ENCODE measurements at regions not wholly inside any gene's neighbourhood (a gene's known extent, or its start where the extent isn't known, plus 50 kb on each side); places are given as distances from the start of the nearest gene placed in this dataset.

DNA sequence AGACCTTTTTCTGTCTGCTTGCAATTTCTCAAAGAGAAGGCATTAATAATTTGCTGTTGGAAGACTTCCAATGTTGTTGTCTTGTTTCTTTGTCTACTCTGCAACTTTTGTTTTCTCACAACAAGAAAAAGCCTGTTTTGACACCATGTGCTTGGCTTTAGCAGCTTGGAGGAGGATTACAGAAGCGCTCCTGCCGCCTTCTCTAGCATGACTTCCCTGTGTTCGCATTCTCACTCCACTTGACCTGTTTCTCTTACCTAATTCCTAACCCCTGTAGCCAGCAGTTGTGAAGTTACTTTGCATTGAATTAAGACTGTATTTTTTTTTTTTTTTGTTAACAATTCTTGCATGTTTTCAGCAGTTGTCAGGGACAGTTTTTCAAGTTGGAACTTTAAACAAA is 235.3 kb upstream of the GOLIM4 start:
- TF ChIP-seq, protein P1, sequence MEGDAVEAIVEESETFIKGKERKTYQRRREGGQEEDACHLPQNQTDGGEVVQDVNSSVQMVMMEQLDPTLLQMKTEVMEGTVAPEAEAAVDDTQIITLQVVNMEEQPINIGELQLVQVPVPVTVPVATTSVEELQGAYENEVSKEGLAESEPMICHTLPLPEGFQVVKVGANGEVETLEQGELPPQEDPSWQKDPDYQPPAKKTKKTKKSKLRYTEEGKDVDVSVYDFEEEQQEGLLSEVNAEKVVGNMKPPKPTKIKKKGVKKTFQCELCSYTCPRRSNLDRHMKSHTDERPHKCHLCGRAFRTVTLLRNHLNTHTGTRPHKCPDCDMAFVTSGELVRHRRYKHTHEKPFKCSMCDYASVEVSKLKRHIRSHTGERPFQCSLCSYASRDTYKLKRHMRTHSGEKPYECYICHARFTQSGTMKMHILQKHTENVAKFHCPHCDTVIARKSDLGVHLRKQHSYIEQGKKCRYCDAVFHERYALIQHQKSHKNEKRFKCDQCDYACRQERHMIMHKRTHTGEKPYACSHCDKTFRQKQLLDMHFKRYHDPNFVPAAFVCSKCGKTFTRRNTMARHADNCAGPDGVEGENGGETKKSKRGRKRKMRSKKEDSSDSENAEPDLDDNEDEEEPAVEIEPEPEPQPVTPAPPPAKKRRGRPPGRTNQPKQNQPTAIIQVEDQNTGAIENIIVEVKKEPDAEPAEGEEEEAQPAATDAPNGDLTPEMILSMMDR (IDR thresholded peaks at IDR 0.05), result no peak
- no peak for TF ChIP-seq POLR2AphosphoS5 (IDR thresholded peaks at IDR 0.05)
- TF ChIP-seq POLR2A (IDR thresholded peaks at IDR 0.05), result no peak
- TF ChIP-seq EP300 (IDR thresholded peaks at IDR 0.05), result no peak
- Histone ChIP-seq H3K27me3 (no peaks in the 10 kb centered on the region), H3K9me3 (no peaks in the 10 kb centered on the region), H3K4me1 (no peaks in the 10 kb centered on the region), H3K27ac (no peak overlapping the region), H3K36me3 (no peaks in the 10 kb centered on the region), H3K4me3 (no peak overlapping the region)
- 63 to 89% methylated on average over 3 of the region's 3 CpGs for WGBS, 2 donors
- DNase-seq (no peak), ATAC-seq (ENCODE audit: low FRiP score in 2 of 2) (no peak)

DNA sequence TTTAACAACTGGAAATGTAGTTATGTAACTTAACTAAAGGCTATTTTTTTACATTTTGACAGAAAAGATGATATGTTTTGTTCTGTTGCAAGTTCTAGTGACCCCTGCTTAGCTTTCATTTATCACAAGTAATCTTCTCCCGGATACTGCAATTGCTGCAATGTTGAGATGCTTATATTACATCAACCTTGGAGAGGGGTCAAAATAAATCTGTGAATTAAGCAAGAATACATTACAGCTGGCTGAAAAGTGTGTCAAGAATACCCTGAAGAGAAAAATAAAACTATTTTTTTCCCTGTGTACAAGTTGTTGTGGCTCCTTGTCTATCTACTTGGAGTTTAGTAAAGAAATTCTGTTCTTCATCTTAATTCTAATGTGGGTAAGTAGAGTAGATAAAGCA is 232.1 kb upstream of the GOLIM4 start:
- Histone ChIP-seq H3K27ac (no peak overlapping the region), H3K4me1 (no peaks in the 10 kb centered on the region), H3K9me3 (no peaks in the 10 kb centered on the region), H3K36me3 (no peaks in the 10 kb centered on the region), H3K4me3 (no peak overlapping the region), H3K27me3 (no peaks in the 10 kb centered on the region)
- DNase-seq (no peak), ATAC-seq (ENCODE audit: low FRiP score in 2 of 2) (no peak)
- TF ChIP-seq, protein P1 (IDR thresholded peaks at IDR 0.05), result no peak
- TF ChIP-seq POLR2A (IDR thresholded peaks at IDR 0.05) (no peak), EP300 (IDR thresholded peaks at IDR 0.05) (no peak), POLR2AphosphoS5 (IDR thresholded peaks at IDR 0.05) (no peak)
- WGBS, 2 donors, result 58 to 67% methylated on average over 1 of the region's 1 CpG

DNA sequence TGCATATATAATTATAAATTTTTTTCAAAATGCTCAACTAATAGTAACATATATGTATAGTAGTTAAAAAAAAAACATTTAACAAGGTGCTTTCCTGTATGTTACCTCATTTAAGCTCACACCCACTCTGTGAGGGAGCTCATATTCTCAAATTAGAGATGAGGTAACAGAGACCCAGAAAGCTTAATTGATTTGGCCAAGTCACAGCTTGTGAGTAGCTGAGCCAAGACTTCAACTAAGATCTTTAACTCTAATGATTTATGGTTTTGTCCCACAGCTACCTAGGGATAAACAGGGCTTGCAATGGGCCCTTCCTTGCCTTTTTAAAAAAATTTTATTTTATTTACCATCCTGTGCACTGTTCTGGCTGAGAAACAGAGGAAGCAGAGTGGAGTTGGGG is 230.0 kb upstream of the GOLIM4 start:
- DNase-seq, result no peak

DNA sequence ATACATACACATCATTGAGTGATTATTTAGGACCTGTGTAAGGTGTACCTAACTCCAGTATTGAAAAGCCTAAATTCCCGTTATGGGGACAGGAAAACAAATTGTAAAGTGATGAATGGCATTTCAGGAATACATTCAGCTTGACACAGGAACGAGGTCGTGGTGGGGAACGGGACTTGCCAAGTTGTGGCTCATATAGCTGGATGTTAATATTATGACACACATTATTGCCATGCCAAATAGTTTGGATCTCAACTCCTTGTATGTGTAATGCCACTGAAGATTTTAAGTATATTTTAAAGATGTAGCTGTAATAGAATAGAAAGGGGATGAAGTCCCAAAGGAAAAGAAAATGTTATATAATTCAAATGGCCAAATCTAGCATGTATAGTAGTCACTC is 227.2 kb upstream of the GOLIM4 start:
- H3K4me3 ChIP-seq, result no peak overlapping the region
- no peaks in the 10 kb centered on the region for H3K4me1 ChIP-seq
- no peak overlapping the region for H3K27ac ChIP-seq
- TF ChIP-seq POLR2A (IDR thresholded peaks at IDR 0.05) (no peak), POLR2AphosphoS5 (IDR thresholded peaks at IDR 0.05) (no peak), EP300 (IDR thresholded peaks at IDR 0.05) (no peak)
- TF ChIP-seq, protein P1 (IDR thresholded peaks at IDR 0.05), result no peak
- WGBS, 2 donors, result 44 to 58% methylated on average over 4 of the region's 4 CpGs
- no peaks in the 10 kb centered on the region for H3K9me3 ChIP-seq
- DNase-seq, result no peak
- no peaks in the 10 kb centered on the region for H3K36me3 ChIP-seq
- H3K27me3 ChIP-seq, result no peaks in the 10 kb centered on the region
- ATAC-seq (ENCODE audit: low FRiP score in 2 of 2), result no peak

More for the DNA sequence above, 230.0 kb upstream of the GOLIM4 start:
- ATAC-seq (ENCODE audit: low FRiP score in 2 of 2), result no peak
- no peak overlapping the region for H3K27ac ChIP-seq
- no peaks in the 10 kb centered on the region for H3K9me3 ChIP-seq
- H3K4me1 ChIP-seq, result no peaks in the 10 kb centered on the region
- H3K27me3 ChIP-seq, result no peaks in the 10 kb centered on the region
- no peaks in the 10 kb centered on the region for H3K36me3 ChIP-seq
- H3K4me3 ChIP-seq, result no peak overlapping the region
- TF ChIP-seq, protein P1 (IDR thresholded peaks at IDR 0.05), result no peak
- TF ChIP-seq POLR2A (IDR thresholded peaks at IDR 0.05), result no peak
- TF ChIP-seq EP300 (IDR thresholded peaks at IDR 0.05), result no peak
- no peak for TF ChIP-seq POLR2AphosphoS5 (IDR thresholded peaks at IDR 0.05)

DNA sequence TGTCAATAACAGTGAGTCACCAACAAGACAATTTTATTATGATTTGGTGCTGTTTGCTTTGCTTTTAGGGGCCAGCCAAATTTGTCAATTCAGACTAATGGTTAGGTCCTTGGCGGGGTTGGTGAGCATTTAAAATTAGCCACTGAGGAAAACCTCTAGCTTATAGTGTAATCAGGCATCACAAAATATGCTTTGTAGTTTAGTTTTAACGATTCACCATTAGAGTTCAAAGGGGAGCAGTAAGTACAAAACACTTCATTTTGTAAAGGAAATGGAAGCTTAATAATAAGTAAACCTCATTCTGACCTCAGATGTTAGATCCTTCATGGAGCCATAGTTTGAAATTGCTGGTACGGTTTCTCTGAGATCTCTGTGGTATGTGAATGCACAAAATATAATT is 218.4 kb upstream of the GOLIM4 start:
- no peak for ATAC-seq (ENCODE audit: low FRiP score in 2 of 2)

More for the DNA sequence above, 218.4 kb upstream of the GOLIM4 start:
- TF ChIP-seq POLR2A (IDR thresholded peaks at IDR 0.05) (no peak), POLR2AphosphoS5 (IDR thresholded peaks at IDR 0.05) (no peak), EP300 (IDR thresholded peaks at IDR 0.05) (no peak)
- TF ChIP-seq, protein P1 (IDR thresholded peaks at IDR 0.05), result no peak
- Histone ChIP-seq H3K27ac (no peak overlapping the region), H3K9me3 (no peaks in the 10 kb centered on the region), H3K4me3 (no peak overlapping the region), H3K4me1 (no peaks in the 10 kb centered on the region), H3K27me3 (no peaks in the 10 kb centered on the region), H3K36me3 (no peaks in the 10 kb centered on the region)
- WGBS, 2 donors, result 61 to 65% methylated on average over 3 of the region's 3 CpGs
- DNase-seq, result no peak

All from upper lobe of left lung (tissue), 6 donors.